ENCODE measurements at regions not wholly inside any gene's neighbourhood (a gene's known extent, or its start where the extent isn't known, plus 50 kb on each side); places are given as distances from the start of the nearest gene placed in this dataset.

- H3K36me3 ChIP-seq: no peaks in the 10 kb centered on the region
- H3K9me3 ChIP-seq (ENCODE audit: severe bottlenecking): no peaks in the 10 kb centered on the region
- no peak for DNase-seq
- no peaks in the 10 kb centered on the region for H3K27me3 ChIP-seq (ENCODE audit: insufficient read depth, low read depth, severe bottlenecking)
- no peak overlapping the region for H3K4me3 ChIP-seq (ENCODE audit: low read depth, low read length)
- H3K27ac ChIP-seq: no peak overlapping the region
- no peak for TF ChIP-seq CTCF (IDR thresholded peaks at IDR 0.05; ENCODE audit: low read depth, low read length)
These were observed 237.7 kb upstream of the C1orf174 start for GRCh38 chr1:4137621-4138415.

- Histone ChIP-seq H3K27ac (no peak overlapping the region), H3K27me3 (ENCODE audit: insufficient read depth, low read depth, severe bottlenecking) (no peaks in the 10 kb centered on the region), H3K9me3 (ENCODE audit: severe bottlenecking) (no peaks in the 10 kb centered on the region), H3K4me3 (ENCODE audit: low read depth, low read length) (no peak overlapping the region), H3K36me3 (no peaks in the 10 kb centered on the region)
- no peak for DNase-seq
- TF ChIP-seq CTCF (IDR thresholded peaks at IDR 0.05; ENCODE audit: low read depth, low read length): no peak
These were observed 239.6 kb upstream of the C1orf174 start for GRCh38 chr1:4139646-4140045.

GRCh38 chr1:4140241-4140640, 240.2 kb upstream of the C1orf174 start:
- no peaks in the 10 kb centered on the region for H3K36me3 ChIP-seq
- no peak overlapping the region for H3K4me3 ChIP-seq (ENCODE audit: low read depth, low read length)
- H3K27ac ChIP-seq: no peak overlapping the region
- DNase-seq: no peak
- TF ChIP-seq CTCF (IDR thresholded peaks at IDR 0.05; ENCODE audit: low read depth, low read length): no peak
- no peaks in the 10 kb centered on the region for H3K27me3 ChIP-seq (ENCODE audit: insufficient read depth, low read depth, severe bottlenecking)
- H3K9me3 ChIP-seq (ENCODE audit: severe bottlenecking): no peaks in the 10 kb centered on the region

GRCh38 chr1:4140821-4141220, 240.7 kb upstream of the C1orf174 start:
- no peak for TF ChIP-seq CTCF (IDR thresholded peaks at IDR 0.05; ENCODE audit: low read depth, low read length)
- Histone ChIP-seq H3K36me3 (no peaks in the 10 kb centered on the region), H3K27me3 (ENCODE audit: insufficient read depth, low read depth, severe bottlenecking) (no peaks in the 10 kb centered on the region), H3K9me3 (ENCODE audit: severe bottlenecking) (no peaks in the 10 kb centered on the region), H3K27ac (no peak overlapping the region), H3K4me3 (ENCODE audit: low read depth, low read length) (no peak overlapping the region)
- DNase-seq: no peak

- Histone ChIP-seq H3K27me3 (ENCODE audit: insufficient read depth, low read depth, severe bottlenecking) (no peaks in the 10 kb centered on the region), H3K9me3 (ENCODE audit: severe bottlenecking) (no peaks in the 10 kb centered on the region), H3K36me3 (no peaks in the 10 kb centered on the region), H3K4me3 (ENCODE audit: low read depth, low read length) (no peak overlapping the region), H3K27ac (no peak overlapping the region)
- no peak for DNase-seq
- TF ChIP-seq CTCF (IDR thresholded peaks at IDR 0.05; ENCODE audit: low read depth, low read length): no peak
These were observed 244.4 kb upstream of the C1orf174 start for GRCh38 chr1:4144349-4144971.
